ENCODE measurements at regions not wholly inside any gene's neighbourhood (a gene's known extent, or its start where the extent isn't known, plus 50 kb on each side); places are given as distances from the start of the nearest gene placed in this dataset.

GRCh38 chr5:148732692-148733091, 78.4 kb upstream of the HTR4 start:
- no peak overlapping the region for H3K4me3 ChIP-seq
- 51 to 65% (median 54%) methylated on average over 3 of the region's 3 CpGs for WGBS, 5 donors
- H3K27me3 ChIP-seq: no peaks in the 10 kb centered on the region
- TF ChIP-seq POLR2AphosphoS5 (IDR thresholded peaks at IDR 0.05): no peak
- no peak for TF ChIP-seq POLR2A (IDR thresholded peaks at IDR 0.05)
- TF ChIP-seq CTCF (IDR thresholded peaks at IDR 0.05): no peak
- no peak for TF ChIP-seq EP300 (IDR thresholded peaks at IDR 0.05)
- DNase-seq: no peak
- intact Hi-C loops (cut with DNase I; ENCODE audit: low total_unique reads): loop anchor here (5.0 to 10.0 kb wide), 4 partner anchors 272 to 382 kb away; no protein-coding TSS in a partner anchor
- H3K27ac ChIP-seq: no peak overlapping the region
- H3K4me1 ChIP-seq: peaks cover 0 to 19% (median 12%) of the 10 kb centered on the region in 4 donors
- H3K9me3 ChIP-seq: no peaks in the 10 kb centered on the region
- no peaks in the 10 kb centered on the region for H3K36me3 ChIP-seq

GRCh38 chr5:148733601-148734438, 79.5 kb upstream of the HTR4 start:
- no peak for TF ChIP-seq POLR2A (IDR thresholded peaks at IDR 0.05)
- TF ChIP-seq CTCF (IDR thresholded peaks at IDR 0.05): peak in 5 of 7 experiments; percentile 25 to 73 (median 50)
- no peak for TF ChIP-seq POLR2AphosphoS5 (IDR thresholded peaks at IDR 0.05)
- Histone ChIP-seq H3K36me3 (no peaks in the 10 kb centered on the region), H3K27ac (no peak overlapping the region), H3K9me3 (no peaks in the 10 kb centered on the region), H3K4me1 (peaks cover 0 to 19% (median 12%) of the 10 kb centered on the region in 4 donors), H3K4me3 (no peak overlapping the region), H3K27me3 (no peaks in the 10 kb centered on the region)
- 31 to 35% (median 33%) methylated on average over 11 of the region's 11 CpGs for WGBS, 5 donors
- peak; percentile 88 to 91 for DNase-seq
- intact Hi-C loops (cut with DNase I; ENCODE audit: low total_unique reads): loop anchor here (5.0 to 10.0 kb wide), 4 partner anchors 271 to 381 kb away; no protein-coding TSS in a partner anchor

- no peaks in the 10 kb centered on the region for H3K36me3 ChIP-seq
- H3K4me1 ChIP-seq: peaks cover 0 to 26% (median 14%) of the 10 kb centered on the region in 4 donors
- no peak for DNase-seq
- H3K27ac ChIP-seq: no peak overlapping the region
- TF ChIP-seq POLR2AphosphoS5 (IDR thresholded peaks at IDR 0.05) (no peak), POLR2A (IDR thresholded peaks at IDR 0.05) (no peak), EP300 (IDR thresholded peaks at IDR 0.05) (no peak), CTCF (IDR thresholded peaks at IDR 0.05) (no peak)
- no peaks in the 10 kb centered on the region for H3K9me3 ChIP-seq
- intact Hi-C loops (cut with DNase I; ENCODE audit: low total_unique reads): loop anchor here (5.0 to 10.0 kb wide), 4 partner anchors 270 to 380 kb away; no protein-coding TSS in a partner anchor
- H3K27me3 ChIP-seq: no peaks in the 10 kb centered on the region
- no peak overlapping the region for H3K4me3 ChIP-seq
Measured at GRCh38 chr5:148734518-148734917, 80.2 kb upstream of the HTR4 start.

- DNase-seq: no peak
- TF ChIP-seq CTCF (IDR thresholded peaks at IDR 0.05) (no peak), POLR2A (IDR thresholded peaks at IDR 0.05) (no peak), EP300 (IDR thresholded peaks at IDR 0.05) (no peak), POLR2AphosphoS5 (IDR thresholded peaks at IDR 0.05) (no peak)
- Histone ChIP-seq H3K27ac (no peak overlapping the region), H3K27me3 (no peaks in the 10 kb centered on the region), H3K9me3 (no peaks in the 10 kb centered on the region), H3K4me1 (peaks cover 0 to 31% (median 18%) of the 10 kb centered on the region in 4 donors), H3K4me3 (no peak overlapping the region), H3K36me3 (no peaks in the 10 kb centered on the region)
- 51 to 64% (median 60%) methylated on average over 2 of the region's 2 CpGs for WGBS, 5 donors
- intact Hi-C loops (cut with DNase I; ENCODE audit: low total_unique reads): loop anchor here (10.0 kb wide), 3 partner anchors 269 to 379 kb away; no protein-coding TSS in a partner anchor
Measured at GRCh38 chr5:148735301-148735835, 81.0 kb upstream of the HTR4 start.

Data from stomach (tissue), 8 donors.